HCT116 (cell line): ENCODE measurements at regions not wholly inside any gene's neighbourhood (a gene's known extent, or its start where the extent isn't known, plus 50 kb on each side); places are given as distances from the start of the nearest gene placed in this dataset.

Experiments
- CEBPB ChIP-seq: IDR thresholded peaks from 2 replicates; pipeline ENCODE4 v1.6.1; 2012; ENCODE audit warnings: low read depth
- CTCF ChIP-seq, 3 experiments: fragments of 200-600 bp in 1 of 3; sonication (generic) in 1 of 3; IDR thresholded peaks in 2 of 3; conservative IDR thresholded peaks in 1 of 3; 2 replicates each; pipeline ENCODE4 v1.5.1; 2012 to 2017; ENCODE audit warnings: low read depth in 2 of 3, low read length in 2 of 3, antibody characterized with exemption in 1 of 3, borderline replicate concordance in 1 of 3, control low read depth in 1 of 3, mild to moderate bottlenecking in 1 of 3, mixed read lengths in 1 of 3, mixed run types in 1 of 3, moderate library complexity in 1 of 3; ENCODE audit not compliant: insufficient read depth in 1 of 3
- ELF1 ChIP-seq: IDR thresholded peaks from 2 replicates; pipeline ENCODE4 v1.6.1; 2012; ENCODE audit warnings: low read depth, borderline replicate concordance
- EZH2 ChIP-seq: fragments of 200-600 bp; sonication (generic); IDR thresholded peaks from 2 replicates; pipeline ENCODE4 v1.6.1; 2017; ENCODE audit warnings: antibody characterized with exemption, mixed run types
- EZH2phosphoT487 ChIP-seq: fragments of 200-600 bp; IDR thresholded peaks from 2 replicates; pipeline ENCODE4 v1.6.1; 2018; ENCODE audit warnings: antibody characterized with exemption, borderline replicate concordance
- POLR2A ChIP-seq: IDR thresholded peaks from 2 replicates; pipeline ENCODE4 v1.7.0; 2011; ENCODE audit warnings: borderline replicate concordance; ENCODE audit not compliant: insufficient read depth, insufficient read length; ENCODE audit errors: extremely low read depth
- POLR2AphosphoS5 ChIP-seq: IDR thresholded peaks from 2 replicates; pipeline ENCODE4 v1.6.1; 2011; ENCODE audit warnings: mild to moderate bottlenecking, low read depth, low read length, moderate library complexity
- RAD21 ChIP-seq: IDR thresholded peaks from 2 replicates; pipeline ENCODE4 v1.6.1; 2012; ENCODE audit warnings: low read depth, mild to moderate bottlenecking
- REST ChIP-seq: IDR thresholded peaks from 2 replicates; pipeline ENCODE4 v1.6.1; 2012; ENCODE audit warnings: low read depth
- SP1 ChIP-seq: IDR thresholded peaks from 2 replicates; pipeline ENCODE4 v1.6.1; 2012; ENCODE audit warnings: low read depth
- SRF ChIP-seq: IDR thresholded peaks from 2 replicates; pipeline ENCODE4 v1.6.1; 2012; ENCODE audit warnings: low read depth

- TF ChIP-seq POLR2AphosphoS5: no peak
- no peak for TF ChIP-seq CEBPB
- no peak for TF ChIP-seq RAD21
- TF ChIP-seq EZH2phosphoT487: no peak
- TF ChIP-seq CTCF (IDR thresholded peaks at IDR 0.05 in 2 of 3, conservative IDR thresholded peaks at IDR 0.05 in 1 of 3; ENCODE audit: borderline replicate concordance in 1 of 3, insufficient read depth in 1 of 3, low read depth in 2 of 3, low read length in 2 of 3): no peak
- no peak for TF ChIP-seq EZH2
- no peak for TF ChIP-seq SRF
- no peak for TF ChIP-seq ELF1
- TF ChIP-seq POLR2A: no peak
- no peak for TF ChIP-seq REST
- TF ChIP-seq SP1: no peak
These were observed 253.8 kb downstream of the TLE3 start for GRCh38 chr15:69843900-69844304.
